ENCODE measurements at regions not wholly inside any gene's neighbourhood (a gene's known extent, or its start where the extent isn't known, plus 50 kb on each side); places are given as distances from the start of the nearest gene placed in this dataset.

GRCh38 chr4:53744446-53745160, 153.3 kb upstream of the LNX1 start:
- DNase-seq (ENCODE audit: insufficient read length, low spot score), result no peak
- TF ChIP-seq CTCF (IDR thresholded peaks at IDR 0.05; ENCODE audit: insufficient read depth, missing control alignments), result no peak
- FAIRE-seq, result no peak

- FAIRE-seq (no peak), DNase-seq (ENCODE audit: insufficient read length, low spot score) (no peak)
- no peak for TF ChIP-seq CTCF (IDR thresholded peaks at IDR 0.05; ENCODE audit: insufficient read depth, missing control alignments)
Observed at GRCh38 chr4:53734584-53735353, 143.5 kb upstream of the LNX1 start.

GRCh38 chr4:53734182-53734581, 142.9 kb upstream of the LNX1 start:
- no peak for TF ChIP-seq CTCF (IDR thresholded peaks at IDR 0.05; ENCODE audit: insufficient read depth, missing control alignments)
- DNase-seq (ENCODE audit: insufficient read length, low spot score), result no peak
- no peak for FAIRE-seq

- no peak for DNase-seq (ENCODE audit: insufficient read length, low spot score)
- TF ChIP-seq CTCF (IDR thresholded peaks at IDR 0.05; ENCODE audit: insufficient read depth, missing control alignments), result no peak
- no peak for FAIRE-seq
Observed at GRCh38 chr4:53732661-53733060, 141.4 kb upstream of the LNX1 start.

GRCh38 chr4:53730031-53730805, 138.9 kb upstream of the LNX1 start:
- FAIRE-seq, result no peak
- no peak for TF ChIP-seq CTCF (IDR thresholded peaks at IDR 0.05; ENCODE audit: insufficient read depth, missing control alignments)
- DNase-seq (ENCODE audit: insufficient read length, low spot score), result no peak

GRCh38 chr4:53722110-53722509, 130.8 kb upstream of the LNX1 start:
- FAIRE-seq (no peak), DNase-seq (ENCODE audit: insufficient read length, low spot score) (no peak)
- TF ChIP-seq CTCF (IDR thresholded peaks at IDR 0.05; ENCODE audit: insufficient read depth, missing control alignments), result no peak

All from D721Med (cell line).